ENCODE measurements at regions not wholly inside any gene's neighbourhood (a gene's known extent, or its start where the extent isn't known, plus 50 kb on each side); places are given as distances from the start of the nearest gene placed in this dataset.
"Not testable (repeated sequence)": the region's sequence is repeated elsewhere in the genome, so short reads cannot be mapped to it uniquely, and the experiment has no call there.

DNA sequence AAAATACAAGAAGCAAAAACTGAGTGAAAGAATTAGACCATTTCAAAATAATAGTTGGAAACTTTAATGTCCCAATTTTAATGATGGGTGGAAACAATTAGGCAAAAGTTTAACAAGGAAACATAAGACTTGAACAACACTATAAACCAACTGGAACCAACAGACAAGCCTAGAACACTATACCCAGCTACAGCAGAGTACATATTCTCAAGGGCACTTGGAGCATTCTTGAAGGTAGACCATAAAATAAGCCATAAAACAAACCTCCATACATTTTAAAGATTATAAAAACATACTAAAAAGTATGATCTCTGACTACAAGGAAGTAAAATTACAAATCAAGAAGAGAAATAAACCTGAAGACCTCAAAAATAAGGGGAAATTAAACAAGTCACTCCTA is 616.7 kb downstream of the SUCLG1 start:
- Histone ChIP-seq H3K36me3 (ENCODE audit: insufficient read depth, low read length) (no peaks in the 10 kb centered on the region), H3K4me3 (ENCODE audit: low read length) (no peak overlapping the region), H3K9me3 (ENCODE audit: low read length) (no peaks in the 10 kb centered on the region), H3K27me3 (ENCODE audit: insufficient read depth, low read length) (no peaks in the 10 kb centered on the region), H3K4me1 (ENCODE audit: insufficient read depth, low read length) (no peaks in the 10 kb centered on the region), H2AFZ (ENCODE audit: low read depth, low read length) (no peak overlapping the region)

GRCh38 chr2:83837823-83838222 is 621.3 kb downstream of the SUCLG1 start:
- Histone ChIP-seq H3K4me1 (ENCODE audit: insufficient read depth, low read length) (no peaks in the 10 kb centered on the region), H2AFZ (ENCODE audit: low read depth, low read length) (no peak overlapping the region), H3K36me3 (ENCODE audit: insufficient read depth, low read length) (no peaks in the 10 kb centered on the region)

DNA sequence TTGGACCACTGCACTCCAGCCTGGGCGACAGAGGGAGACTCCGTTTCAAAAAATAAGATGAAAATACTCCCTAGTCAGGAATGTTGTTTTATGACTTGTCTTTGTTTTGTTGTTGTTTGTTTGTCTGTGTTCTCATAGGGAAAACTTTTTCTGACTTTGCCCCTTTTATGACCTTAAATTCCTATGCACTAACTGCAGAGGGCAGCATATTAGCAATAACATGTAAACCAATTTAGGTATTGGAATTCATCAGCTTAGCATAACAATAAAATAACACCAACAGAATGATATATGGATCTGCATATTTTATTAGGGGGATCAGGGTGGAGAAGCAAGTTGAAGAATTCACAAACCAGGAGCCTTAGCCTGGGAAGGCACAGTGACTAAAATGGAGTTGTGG is 631.5 kb downstream of the SUCLG1 start:
- Histone ChIP-seq H3K27me3 (ENCODE audit: insufficient read depth, low read length) (no peaks in the 10 kb centered on the region), H3K4me1 (ENCODE audit: insufficient read depth, low read length) (no peaks in the 10 kb centered on the region), H3K36me3 (ENCODE audit: insufficient read depth, low read length) (no peaks in the 10 kb centered on the region), H2AFZ (ENCODE audit: low read depth, low read length) (no peak overlapping the region), H3K9me3 (ENCODE audit: low read length) (no peaks in the 10 kb centered on the region), H3K4me3 (ENCODE audit: low read length) (no peak overlapping the region)

More at GRCh38 chr2:83837823-83838222, 621.3 kb downstream of the SUCLG1 start:
- H3K9me3 ChIP-seq (ENCODE audit: low read length) = no peaks in the 10 kb centered on the region
- H3K27me3 ChIP-seq (ENCODE audit: insufficient read depth, low read length) = no peaks in the 10 kb centered on the region
- no peak overlapping the region for H3K4me3 ChIP-seq (ENCODE audit: low read length)

DNA sequence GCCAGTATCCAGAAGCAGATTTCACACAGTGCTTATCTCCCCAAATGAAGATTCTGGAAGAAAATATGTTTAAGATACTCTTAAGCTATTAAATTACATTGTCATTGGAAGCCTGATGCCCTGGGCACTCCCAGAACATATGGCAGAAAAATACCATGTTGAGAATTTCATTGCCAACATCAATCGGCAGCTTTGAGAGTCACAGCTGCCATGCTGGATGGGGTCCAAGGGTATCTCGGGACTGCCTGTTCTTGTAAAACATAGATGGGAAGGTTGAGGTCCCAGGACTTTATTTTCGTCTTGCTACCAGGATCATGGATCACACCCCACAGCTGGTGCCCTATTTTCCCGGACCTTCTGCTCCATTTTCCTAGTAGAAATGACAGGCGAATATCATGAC is 632.5 kb downstream of the SUCLG1 start:
- Histone ChIP-seq H3K4me1 (ENCODE audit: insufficient read depth, low read length) (no peaks in the 10 kb centered on the region), H3K9me3 (ENCODE audit: low read length) (no peaks in the 10 kb centered on the region), H3K27me3 (ENCODE audit: insufficient read depth, low read length) (no peaks in the 10 kb centered on the region), H3K36me3 (ENCODE audit: insufficient read depth, low read length) (no peaks in the 10 kb centered on the region), H2AFZ (ENCODE audit: low read depth, low read length) (no peak overlapping the region), H3K4me3 (ENCODE audit: low read length) (no peak overlapping the region)

DNA sequence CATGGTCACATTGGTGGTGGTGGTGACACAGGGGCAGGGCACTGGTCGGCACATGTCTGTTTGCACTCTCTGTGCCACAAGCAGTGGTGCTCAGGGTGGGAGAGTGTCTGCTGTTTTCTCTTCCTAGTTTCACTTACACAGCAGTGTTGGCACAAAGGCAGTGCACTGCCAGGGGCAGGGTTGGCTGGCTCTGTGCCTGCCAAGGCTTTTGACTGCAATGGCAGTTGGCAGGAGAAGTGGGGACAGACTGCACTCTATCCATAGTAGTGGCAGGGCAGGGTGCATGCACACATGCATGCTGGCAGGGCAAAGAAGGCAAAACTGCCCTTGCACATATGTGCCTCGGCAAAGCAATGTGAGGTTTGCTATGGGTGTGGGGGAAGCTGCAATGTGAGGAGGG is 635.9 kb downstream of the SUCLG1 start:
- H3K27me3 ChIP-seq (ENCODE audit: insufficient read depth, low read length) = no peaks in the 10 kb centered on the region
- no peak overlapping the region for H2AFZ ChIP-seq (ENCODE audit: low read depth, low read length)
- no peaks in the 10 kb centered on the region for H3K4me1 ChIP-seq (ENCODE audit: insufficient read depth, low read length)
- H3K4me3 ChIP-seq (ENCODE audit: low read length) = no peak overlapping the region
- H3K9me3 ChIP-seq (ENCODE audit: low read length) = no peaks in the 10 kb centered on the region
- H3K36me3 ChIP-seq (ENCODE audit: insufficient read depth, low read length) = no peaks in the 10 kb centered on the region

GRCh38 chr2:83817511-83817910 is 641.6 kb downstream of the SUCLG1 start:
- Histone ChIP-seq H2AFZ (ENCODE audit: low read depth, low read length) (no peak overlapping the region), H3K4me3 (ENCODE audit: low read length) (no peak overlapping the region), H3K27me3 (ENCODE audit: insufficient read depth, low read length) (no peaks in the 10 kb centered on the region), H3K4me1 (ENCODE audit: insufficient read depth, low read length) (no peaks in the 10 kb centered on the region), H3K36me3 (ENCODE audit: insufficient read depth, low read length) (no peaks in the 10 kb centered on the region), H3K9me3 (ENCODE audit: low read length) (no peaks in the 10 kb centered on the region)

- no peaks in the 10 kb centered on the region for H3K36me3 ChIP-seq (ENCODE audit: insufficient read depth, low read length)
- H3K27me3 ChIP-seq (ENCODE audit: insufficient read depth, low read length) = no peaks in the 10 kb centered on the region
- no peaks in the 10 kb centered on the region for H3K4me1 ChIP-seq (ENCODE audit: insufficient read depth, low read length)
- H3K9me3 ChIP-seq (ENCODE audit: low read length) = no peaks in the 10 kb centered on the region
- H3K4me3 ChIP-seq (ENCODE audit: low read length) = no peak overlapping the region
- no peak overlapping the region for H2AFZ ChIP-seq (ENCODE audit: low read depth, low read length)
These were observed 650.2 kb downstream of the SUCLG1 start for GRCh38 chr2:83808878-83809277.

- Histone ChIP-seq H3K9me3 (ENCODE audit: low read length) (no peaks in the 10 kb centered on the region), H3K36me3 (ENCODE audit: insufficient read depth, low read length) (no peaks in the 10 kb centered on the region), H3K27me3 (ENCODE audit: insufficient read depth, low read length) (no peaks in the 10 kb centered on the region), H2AFZ (ENCODE audit: low read depth, low read length) (no peak overlapping the region), H3K4me1 (ENCODE audit: insufficient read depth, low read length) (no peaks in the 10 kb centered on the region), H3K4me3 (ENCODE audit: low read length) (no peak overlapping the region)
These were observed 656.5 kb downstream of the SUCLG1 start for GRCh38 chr2:83802604-83803003.

DNA sequence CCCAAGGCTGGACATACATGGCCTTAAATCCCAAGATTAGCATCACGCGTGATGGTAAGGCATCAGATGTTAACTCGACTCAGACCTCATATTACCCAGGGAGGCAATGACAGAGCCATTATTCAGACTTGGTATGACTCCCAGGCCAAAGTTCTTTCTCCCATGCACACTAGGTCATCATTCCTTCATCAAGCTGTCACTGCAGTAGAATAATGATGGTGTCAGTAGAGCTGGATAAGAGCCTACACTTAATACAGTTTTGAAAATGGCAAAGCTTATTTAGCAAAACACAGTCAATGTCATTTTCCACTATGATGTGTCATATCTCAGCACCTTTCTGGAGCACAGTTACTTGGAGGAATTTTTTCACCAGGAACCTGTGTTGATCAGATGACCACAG is 663.3 kb downstream of the SUCLG1 start:
- Histone ChIP-seq H3K27me3 (ENCODE audit: insufficient read depth, low read length) (no peaks in the 10 kb centered on the region), H3K9me3 (ENCODE audit: low read length) (no peaks in the 10 kb centered on the region), H3K4me1 (ENCODE audit: insufficient read depth, low read length) (no peaks in the 10 kb centered on the region), H2AFZ (ENCODE audit: low read depth, low read length) (no peak overlapping the region), H3K4me3 (ENCODE audit: low read length) (no peak overlapping the region), H3K36me3 (ENCODE audit: insufficient read depth, low read length) (no peaks in the 10 kb centered on the region)

- not testable (repeated sequence) for H3K36me3 ChIP-seq (ENCODE audit: insufficient read depth, low read length); H3K4me1 ChIP-seq (ENCODE audit: insufficient read depth, low read length); H2AFZ ChIP-seq (ENCODE audit: low read depth, low read length); H3K9me3 ChIP-seq (ENCODE audit: low read length); H3K4me3 ChIP-seq (ENCODE audit: low read length); H3K27me3 ChIP-seq (ENCODE audit: insufficient read depth, low read length)
These were observed 668.6 kb downstream of the SUCLG1 start for GRCh38 chr2:83790467-83790866.

- not testable (repeated sequence) for H3K4me1 ChIP-seq (ENCODE audit: insufficient read depth, low read length); H3K36me3 ChIP-seq (ENCODE audit: insufficient read depth, low read length); H2AFZ ChIP-seq (ENCODE audit: low read depth, low read length); H3K4me3 ChIP-seq (ENCODE audit: low read length); H3K27me3 ChIP-seq (ENCODE audit: insufficient read depth, low read length); H3K9me3 ChIP-seq (ENCODE audit: low read length)
These were observed 669.4 kb downstream of the SUCLG1 start for GRCh38 chr2:83789674-83790073.

DNA sequence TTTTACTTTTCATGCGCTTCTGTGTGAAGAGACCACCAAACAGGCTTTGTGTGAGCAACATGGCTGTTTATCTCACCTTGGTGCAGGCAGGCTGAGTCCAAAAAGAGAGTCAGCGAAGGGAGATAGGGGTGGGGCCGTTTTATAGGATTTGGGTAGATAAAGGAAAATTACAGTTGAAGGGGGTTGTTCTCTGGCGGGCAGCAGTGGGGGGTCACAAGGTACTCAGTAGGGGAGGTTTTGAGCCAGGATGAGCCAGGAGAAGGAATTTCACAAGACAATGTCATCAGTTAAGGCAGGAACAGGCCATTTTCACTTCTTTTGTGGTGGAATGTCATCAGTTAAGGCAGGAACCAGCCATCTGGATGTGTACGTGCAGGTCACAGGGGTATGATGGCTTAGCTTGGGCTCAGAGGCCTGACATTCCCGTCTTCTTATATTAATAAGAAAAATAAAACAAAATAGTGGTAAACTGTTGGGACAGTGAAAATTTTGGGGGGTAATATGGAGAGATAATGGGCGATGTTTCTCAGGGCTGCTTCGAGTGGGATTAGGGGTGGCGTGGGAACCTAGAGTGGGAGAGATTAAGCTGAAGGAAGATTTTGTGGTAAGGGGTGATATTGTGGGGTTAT is 670.0 kb downstream of the SUCLG1 start:
- not testable (repeated sequence) for H2AFZ ChIP-seq (ENCODE audit: low read depth, low read length); H3K36me3 ChIP-seq (ENCODE audit: insufficient read depth, low read length); H3K4me1 ChIP-seq (ENCODE audit: insufficient read depth, low read length); H3K9me3 ChIP-seq (ENCODE audit: low read length); H3K4me3 ChIP-seq (ENCODE audit: low read length); H3K27me3 ChIP-seq (ENCODE audit: insufficient read depth, low read length)

- no peaks in the 10 kb centered on the region for H3K9me3 ChIP-seq (ENCODE audit: low read length)
- H3K36me3 ChIP-seq (ENCODE audit: insufficient read depth, low read length) = no peaks in the 10 kb centered on the region
- no peak overlapping the region for H2AFZ ChIP-seq (ENCODE audit: low read depth, low read length)
- no peaks in the 10 kb centered on the region for H3K27me3 ChIP-seq (ENCODE audit: insufficient read depth, low read length)
- H3K4me3 ChIP-seq (ENCODE audit: low read length) = no peak overlapping the region
- no peaks in the 10 kb centered on the region for H3K4me1 ChIP-seq (ENCODE audit: insufficient read depth, low read length)
These were observed 671.9 kb downstream of the SUCLG1 start for GRCh38 chr2:83787189-83787588.

- no peaks in the 10 kb centered on the region for H3K36me3 ChIP-seq (ENCODE audit: insufficient read depth, low read length)
- H3K4me1 ChIP-seq (ENCODE audit: insufficient read depth, low read length) = no peaks in the 10 kb centered on the region
- no peak overlapping the region for H2AFZ ChIP-seq (ENCODE audit: low read depth, low read length)
- no peaks in the 10 kb centered on the region for H3K9me3 ChIP-seq (ENCODE audit: low read length)
- no peak overlapping the region for H3K4me3 ChIP-seq (ENCODE audit: low read length)
- H3K27me3 ChIP-seq (ENCODE audit: insufficient read depth, low read length) = no peaks in the 10 kb centered on the region
These were observed 672.9 kb downstream of the SUCLG1 start for GRCh38 chr2:83786140-83786539.
